DND-41 (cell line): ENCODE measurements at regions not wholly inside any gene's neighbourhood (a gene's known extent, or its start where the extent isn't known, plus 50 kb on each side); places are given as distances from the start of the nearest gene placed in this dataset.

Source experiments
- ATAC-seq: fragments of 200-7000 bp; cut with Tn5 transposase; 3 replicates; pipeline ENCODE4 v1.9.1; 2021; ENCODE audit warnings: low read depth; ENCODE audit not compliant: insufficient read depth
- DNase-seq: peaks from one replicate; pipeline ENCODE4 v3.0.0-alpha.2; 2020
- H2AFZ ChIP-seq: 2 replicates; pipeline ENCODE4 v1.6.0; 2012; ENCODE audit warnings: low read depth, low read length
- H3K27ac ChIP-seq: 2 replicates; pipeline ENCODE4 v1.5.1; 2012; ENCODE audit warnings: low read length, inconsistent platforms
- H3K27me3 ChIP-seq: fragments of 200-600 bp; sonication (generic); 2 replicates; pipeline ENCODE4 v1.6.0; 2012; ENCODE audit warnings: low read length, mild to moderate bottlenecking, inconsistent platforms; ENCODE audit not compliant: insufficient read depth, poor library complexity
- H3K36me3 ChIP-seq: 2 replicates; pipeline ENCODE4 v1.5.1; 2012; ENCODE audit warnings: low read length, inconsistent platforms; ENCODE audit not compliant: insufficient read depth
- H3K4me1 ChIP-seq: 2 replicates; pipeline ENCODE4 v1.5.1; 2012; ENCODE audit warnings: mild to moderate bottlenecking, low read length; ENCODE audit not compliant: insufficient read depth
- H3K4me2 ChIP-seq: 2 replicates; pipeline ENCODE4 v1.6.0; 2012; ENCODE audit warnings: mild to moderate bottlenecking, moderate library complexity, low read length, inconsistent platforms; ENCODE audit not compliant: insufficient read depth
- H3K4me3 ChIP-seq, 2 experiments: fragments of 200-600 bp in 1 of 2; shearing (Covaris generic) in 1 of 2; 2 replicates each; pipeline ENCODE4 v1.5.1; 2012 to 2016; ENCODE audit warnings: inconsistent platforms in 2 of 2, low read length in 2 of 2, mild to moderate bottlenecking in 2 of 2, low read depth in 1 of 2, moderate library complexity in 1 of 2
- H3K79me2 ChIP-seq: 2 replicates; pipeline ENCODE4 v1.6.0; 2012; ENCODE audit warnings: low read length, inconsistent platforms; ENCODE audit not compliant: insufficient read depth
- H3K9ac ChIP-seq: 2 replicates; pipeline ENCODE4 v1.6.0; 2012; ENCODE audit warnings: low read depth, mild to moderate bottlenecking, inconsistent platforms, low read length, moderate library complexity
- H3K9me3 ChIP-seq: 2 replicates; pipeline ENCODE4 v1.5.1; 2012; ENCODE audit warnings: low read length, moderate library complexity, mild to moderate bottlenecking, inconsistent platforms; ENCODE audit not compliant: insufficient read depth, severe bottlenecking
- H4K20me1 ChIP-seq: 2 replicates; pipeline ENCODE4 v1.6.0; 2012; ENCODE audit warnings: low read length; ENCODE audit not compliant: insufficient read depth
- EZH2 ChIP-seq: IDR thresholded peaks from 3 replicates; pipeline ENCODE4 v1.6.1; 2012; ENCODE audit warnings: borderline replicate concordance, low read depth, mild to moderate bottlenecking, moderate library complexity, low read length, inconsistent platforms; ENCODE audit not compliant: severe bottlenecking
- TF ChIP-seq, protein P1 (sequence below): IDR thresholded peaks from 2 replicates; pipeline ENCODE4 v1.5.1; 2012; ENCODE audit warnings: borderline replicate concordance, low read length, moderate library complexity, mild to moderate bottlenecking; ENCODE audit not compliant: poor library complexity, severe bottlenecking; ENCODE audit errors: extremely low read depth

DNA sequence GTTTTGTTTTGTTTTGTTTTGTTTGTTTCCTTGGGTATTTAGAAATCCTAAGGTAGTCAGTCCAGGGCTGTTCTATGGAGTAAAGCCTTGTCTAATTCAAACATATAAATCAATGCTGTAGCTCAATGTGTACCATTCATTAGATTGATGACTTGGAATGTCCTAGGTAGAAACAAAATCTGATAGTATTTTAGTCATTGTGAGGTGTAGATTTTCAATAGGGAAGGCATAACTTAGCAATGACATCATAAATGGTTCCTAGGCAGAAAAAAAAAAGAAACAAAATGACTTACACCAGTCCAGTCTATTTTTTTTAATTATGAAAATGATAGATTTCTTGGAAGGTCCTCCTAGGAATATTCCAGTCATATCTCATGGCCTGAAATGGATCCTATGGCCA is 189.9 kb downstream of the SPRY2 start:
- DNase-seq (no peak), ATAC-seq (no peak)
- no peak overlapping the region for H3K27ac ChIP-seq
- no peaks in the 10 kb centered on the region for H3K4me1 ChIP-seq
- H3K9me3 ChIP-seq, result no peaks in the 10 kb centered on the region
- H3K4me3 ChIP-seq, result no peak overlapping the region
- no peaks in the 10 kb centered on the region for H4K20me1 ChIP-seq
- no peak overlapping the region for H3K4me2 ChIP-seq
- H3K9ac ChIP-seq, result no peak overlapping the region
- H2AFZ ChIP-seq, result no peak overlapping the region
- H3K36me3 ChIP-seq, result no peaks in the 10 kb centered on the region
- no peaks in the 10 kb centered on the region for H3K27me3 ChIP-seq
- H3K79me2 ChIP-seq, result no peaks in the 10 kb centered on the region
- TF ChIP-seq, protein P1, sequence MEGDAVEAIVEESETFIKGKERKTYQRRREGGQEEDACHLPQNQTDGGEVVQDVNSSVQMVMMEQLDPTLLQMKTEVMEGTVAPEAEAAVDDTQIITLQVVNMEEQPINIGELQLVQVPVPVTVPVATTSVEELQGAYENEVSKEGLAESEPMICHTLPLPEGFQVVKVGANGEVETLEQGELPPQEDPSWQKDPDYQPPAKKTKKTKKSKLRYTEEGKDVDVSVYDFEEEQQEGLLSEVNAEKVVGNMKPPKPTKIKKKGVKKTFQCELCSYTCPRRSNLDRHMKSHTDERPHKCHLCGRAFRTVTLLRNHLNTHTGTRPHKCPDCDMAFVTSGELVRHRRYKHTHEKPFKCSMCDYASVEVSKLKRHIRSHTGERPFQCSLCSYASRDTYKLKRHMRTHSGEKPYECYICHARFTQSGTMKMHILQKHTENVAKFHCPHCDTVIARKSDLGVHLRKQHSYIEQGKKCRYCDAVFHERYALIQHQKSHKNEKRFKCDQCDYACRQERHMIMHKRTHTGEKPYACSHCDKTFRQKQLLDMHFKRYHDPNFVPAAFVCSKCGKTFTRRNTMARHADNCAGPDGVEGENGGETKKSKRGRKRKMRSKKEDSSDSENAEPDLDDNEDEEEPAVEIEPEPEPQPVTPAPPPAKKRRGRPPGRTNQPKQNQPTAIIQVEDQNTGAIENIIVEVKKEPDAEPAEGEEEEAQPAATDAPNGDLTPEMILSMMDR, result no peak
- no peak for TF ChIP-seq EZH2

DNA sequence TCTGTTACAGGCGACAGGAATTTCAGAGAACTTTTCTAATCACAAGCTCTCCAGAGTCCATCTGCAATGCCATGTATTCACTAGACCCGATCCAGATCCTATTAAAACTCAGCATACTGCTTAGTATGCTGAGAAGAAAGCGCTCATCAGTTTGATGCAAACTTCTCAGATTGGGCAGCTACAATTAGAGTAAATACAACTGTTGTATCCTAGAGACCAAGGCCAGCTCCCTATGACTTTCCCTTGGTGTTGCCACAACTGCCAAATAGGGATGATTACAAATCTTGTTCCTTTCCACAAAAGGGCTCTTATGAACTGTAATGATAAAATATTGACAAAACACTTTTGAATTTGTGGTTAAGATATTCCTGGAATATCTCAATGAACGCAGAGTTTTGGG is 191.2 kb downstream of the SPRY2 start:
- no peaks in the 10 kb centered on the region for H3K9me3 ChIP-seq
- no peak overlapping the region for H2AFZ ChIP-seq
- TF ChIP-seq EZH2, result no peak
- TF ChIP-seq, protein P1, result no peak
- H3K4me2 ChIP-seq, result no peak overlapping the region
- no peaks in the 10 kb centered on the region for H3K4me1 ChIP-seq
- ATAC-seq (no peak), DNase-seq (no peak)
- H3K9ac ChIP-seq, result no peak overlapping the region
- H3K79me2 ChIP-seq, result no peaks in the 10 kb centered on the region
- H4K20me1 ChIP-seq, result no peaks in the 10 kb centered on the region
- H3K36me3 ChIP-seq, result no peaks in the 10 kb centered on the region
- H3K27me3 ChIP-seq, result no peaks in the 10 kb centered on the region
- no peak overlapping the region for H3K27ac ChIP-seq
- H3K4me3 ChIP-seq, result no peak overlapping the region

DNA sequence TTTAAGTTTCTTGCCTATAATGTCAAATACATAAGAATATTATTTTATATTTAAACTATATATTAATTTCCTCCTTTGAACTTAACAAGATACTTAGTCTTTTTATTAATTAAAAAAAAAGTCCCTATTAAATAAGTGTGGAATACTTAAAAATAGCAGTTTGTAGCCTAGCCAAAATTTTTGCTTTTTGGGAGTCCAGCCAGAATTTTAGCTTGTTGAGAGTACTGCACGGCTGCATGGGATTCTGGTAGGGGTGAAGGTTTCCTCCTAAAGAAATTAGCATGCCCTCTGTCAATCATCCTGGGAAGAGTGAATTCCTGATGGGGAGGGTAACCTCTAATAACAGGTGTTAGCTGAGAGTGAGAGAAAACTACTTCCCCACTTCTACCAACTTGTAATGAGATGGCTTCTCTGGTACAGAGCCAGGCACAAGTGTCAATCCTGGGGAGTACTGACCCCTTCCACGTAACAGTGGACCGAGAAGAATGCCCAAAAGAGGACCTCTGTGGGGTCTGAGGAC is 195.7 kb downstream of the SPRY2 start:
- Histone ChIP-seq H3K79me2 (no peaks in the 10 kb centered on the region), H3K9ac (no peak overlapping the region), H3K27me3 (no peaks in the 10 kb centered on the region), H3K9me3 (no peaks in the 10 kb centered on the region), H3K36me3 (no peaks in the 10 kb centered on the region), H3K4me2 (no peak overlapping the region), H3K27ac (no peak overlapping the region), H2AFZ (no peak overlapping the region), H4K20me1 (no peaks in the 10 kb centered on the region), H3K4me3 (no peak overlapping the region), H3K4me1 (no peaks in the 10 kb centered on the region)
- TF ChIP-seq, protein P1, result no peak
- TF ChIP-seq EZH2, result no peak
- ATAC-seq (no peak), DNase-seq (no peak)

DNA sequence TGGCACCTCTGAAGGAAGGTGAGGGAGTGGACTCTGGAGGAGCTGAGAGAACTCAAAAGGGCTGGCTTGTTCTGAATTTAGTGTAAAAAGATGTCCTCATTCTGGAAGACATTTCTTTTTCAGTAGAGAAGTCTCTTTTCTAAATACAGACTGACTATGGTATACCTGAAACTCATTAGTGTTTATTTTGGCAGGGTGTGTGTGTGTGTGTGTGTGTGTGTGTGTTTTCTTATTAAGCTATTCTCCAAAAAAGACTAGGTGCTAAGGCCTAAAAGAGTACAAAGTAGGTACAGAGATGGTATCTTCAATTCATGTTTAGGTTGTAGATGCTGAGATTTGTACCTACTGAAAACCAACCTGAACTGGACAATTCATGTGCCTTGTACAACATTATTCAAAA is 196.4 kb downstream of the SPRY2 start:
- H3K9me3 ChIP-seq, result no peaks in the 10 kb centered on the region
- H3K9ac ChIP-seq, result no peak overlapping the region
- no peaks in the 10 kb centered on the region for H3K79me2 ChIP-seq
- H3K4me1 ChIP-seq, result no peaks in the 10 kb centered on the region
- TF ChIP-seq, protein P1, result no peak
- TF ChIP-seq EZH2, result no peak
- ATAC-seq, result no peak
- no peak overlapping the region for H2AFZ ChIP-seq
- no peak for DNase-seq
- H3K4me2 ChIP-seq, result no peak overlapping the region
- no peaks in the 10 kb centered on the region for H3K27me3 ChIP-seq
- no peaks in the 10 kb centered on the region for H3K36me3 ChIP-seq
- no peak overlapping the region for H3K4me3 ChIP-seq
- no peak overlapping the region for H3K27ac ChIP-seq
- no peaks in the 10 kb centered on the region for H4K20me1 ChIP-seq
